IPS-18a (cell line): ENCODE measurements at regions not wholly inside any gene's neighbourhood (a gene's known extent, or its start where the extent isn't known, plus 50 kb on each side); places are given as distances from the start of the nearest gene placed in this dataset.
"Not testable (repeated sequence)": the region's sequence is repeated elsewhere in the genome, so short reads cannot be mapped to it uniquely, and the experiment has no call there.

Experiments
- H3K27ac ChIP-seq: one replicate; pipeline ENCODE4 v1.5.1; 2013; ENCODE audit warnings: low read length
- H3K27me3 ChIP-seq: one replicate; pipeline ENCODE4 v1.6.1; 2013; ENCODE audit warnings: mild to moderate bottlenecking, low read length; ENCODE audit not compliant: control insufficient read depth, insufficient read depth
- H3K36me3 ChIP-seq: one replicate; pipeline ENCODE4 v1.6.1; 2013; ENCODE audit warnings: low read depth, low read length; ENCODE audit not compliant: control insufficient read depth
- H3K4me1 ChIP-seq: one replicate; pipeline ENCODE4 v1.6.1; 2013; ENCODE audit warnings: low read depth, low read length; ENCODE audit not compliant: control insufficient read depth
- H3K4me3 ChIP-seq: one replicate; pipeline ENCODE4 v1.5.1; 2013; ENCODE audit warnings: low read length
- H3K9ac ChIP-seq: one replicate; pipeline ENCODE4 v1.6.1; 2013; ENCODE audit warnings: mild to moderate bottlenecking, low read length, moderate library complexity
- H3K9me3 ChIP-seq: one replicate; pipeline ENCODE4 v1.6.1; 2013; ENCODE audit warnings: low read depth, low read length; ENCODE audit not compliant: control insufficient read depth

DNA sequence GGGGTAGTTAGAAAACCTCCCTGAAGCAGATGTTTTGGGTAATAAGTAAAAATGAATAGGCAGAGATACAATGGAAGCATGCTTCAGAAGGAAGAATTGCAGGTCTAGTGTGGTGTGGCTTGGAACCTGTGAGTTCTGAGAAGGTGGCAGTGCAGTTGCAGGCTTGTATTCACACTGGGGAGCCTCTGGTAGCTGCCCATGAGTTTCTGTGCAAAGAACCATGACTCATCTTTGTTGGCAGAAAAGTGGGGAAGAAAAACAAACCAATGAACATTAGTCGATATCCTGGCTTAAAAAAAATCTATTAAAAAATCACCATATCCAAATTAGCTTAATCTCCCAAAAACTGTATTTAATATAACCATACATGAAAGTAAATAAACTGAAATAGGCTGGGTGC is 232.6 kb downstream of the FAT3 start:
- no peak overlapping the region for H3K27ac ChIP-seq
- no peak overlapping the region for H3K9ac ChIP-seq
- H3K36me3 ChIP-seq: no peaks in the 10 kb centered on the region
- no peak overlapping the region for H3K4me3 ChIP-seq
- peaks cover 3% of the 10 kb centered on the region for H3K4me1 ChIP-seq
- H3K9me3 ChIP-seq: no peaks in the 10 kb centered on the region
- no peaks in the 10 kb centered on the region for H3K27me3 ChIP-seq

DNA sequence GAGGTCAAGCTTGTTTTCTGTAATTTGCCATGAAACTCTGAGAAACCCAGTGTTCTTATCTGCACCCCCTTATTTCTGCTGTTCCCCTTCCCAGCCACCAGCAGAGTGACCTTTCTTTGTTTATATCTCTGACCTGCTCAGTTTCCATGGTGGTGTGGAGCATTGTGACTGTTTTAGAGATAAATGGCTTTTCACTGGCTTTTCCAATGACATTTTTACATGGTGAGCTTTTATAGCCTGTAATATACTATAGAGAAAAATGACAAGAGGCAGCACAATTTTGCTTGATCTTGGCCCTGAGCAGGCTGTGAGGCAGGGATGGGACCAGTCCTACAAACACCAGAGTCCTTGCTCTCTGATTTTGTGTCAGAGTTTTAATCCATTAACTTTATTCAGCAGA is 233.9 kb downstream of the FAT3 start:
- Histone ChIP-seq H3K4me1 (peaks cover 5% of the 10 kb centered on the region), H3K9ac (no peak overlapping the region), H3K27me3 (no peaks in the 10 kb centered on the region), H3K36me3 (no peaks in the 10 kb centered on the region), H3K27ac (no peak overlapping the region), H3K4me3 (no peak overlapping the region), H3K9me3 (no peaks in the 10 kb centered on the region)

DNA sequence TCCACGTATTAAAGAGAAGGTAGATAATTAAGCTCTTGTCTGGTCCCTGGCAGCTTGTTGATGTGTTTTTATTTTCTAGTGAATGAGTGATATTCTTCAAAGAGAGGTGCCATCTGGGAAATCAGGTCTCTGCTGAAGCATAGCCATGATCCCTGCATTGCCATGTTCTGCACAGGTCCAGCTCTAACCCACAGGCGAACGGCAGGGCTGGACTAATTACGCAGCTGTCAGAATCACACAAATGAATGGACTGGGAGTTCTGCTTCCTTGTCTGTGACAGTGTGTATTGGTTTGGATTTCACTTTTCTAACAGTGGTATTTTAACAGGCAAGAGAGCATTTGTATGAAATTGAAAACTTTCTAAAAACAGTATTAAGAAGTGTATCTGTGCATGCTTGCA is 235.6 kb downstream of the FAT3 start:
- H3K4me3 ChIP-seq: no peak overlapping the region

DNA sequence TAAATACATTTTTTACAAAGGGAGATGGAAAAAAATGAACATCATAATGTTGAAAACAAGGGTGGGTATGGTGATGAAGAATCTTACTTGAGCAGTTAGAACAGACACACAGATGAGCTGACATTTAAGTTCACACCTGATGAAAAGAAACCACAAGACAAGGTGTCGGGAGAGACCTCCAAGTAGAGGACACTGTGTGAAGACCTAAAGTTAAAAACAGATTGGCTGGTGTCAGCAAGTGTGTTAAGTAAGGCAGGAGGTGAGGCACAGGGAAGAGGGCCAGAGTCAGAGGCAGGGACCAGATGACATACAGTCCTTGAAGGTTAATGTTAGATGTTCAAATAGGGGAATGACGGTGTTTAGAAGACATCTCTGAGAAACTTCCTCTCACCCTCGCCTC is 236.8 kb downstream of the FAT3 start:
- no peak overlapping the region for H3K9ac ChIP-seq
- H3K27me3 ChIP-seq: no peaks in the 10 kb centered on the region
- H3K4me1 ChIP-seq: peaks cover 5% of the 10 kb centered on the region
- no peaks in the 10 kb centered on the region for H3K9me3 ChIP-seq
- H3K36me3 ChIP-seq: no peaks in the 10 kb centered on the region
- no peak overlapping the region for H3K27ac ChIP-seq
- no peak overlapping the region for H3K4me3 ChIP-seq

More for the DNA sequence above, 235.6 kb downstream of the FAT3 start:
- Histone ChIP-seq H3K27me3 (no peaks in the 10 kb centered on the region), H3K36me3 (no peaks in the 10 kb centered on the region), H3K9ac (no peak overlapping the region), H3K9me3 (no peaks in the 10 kb centered on the region), H3K4me1 (peaks cover 5% of the 10 kb centered on the region), H3K27ac (no peak overlapping the region)

DNA sequence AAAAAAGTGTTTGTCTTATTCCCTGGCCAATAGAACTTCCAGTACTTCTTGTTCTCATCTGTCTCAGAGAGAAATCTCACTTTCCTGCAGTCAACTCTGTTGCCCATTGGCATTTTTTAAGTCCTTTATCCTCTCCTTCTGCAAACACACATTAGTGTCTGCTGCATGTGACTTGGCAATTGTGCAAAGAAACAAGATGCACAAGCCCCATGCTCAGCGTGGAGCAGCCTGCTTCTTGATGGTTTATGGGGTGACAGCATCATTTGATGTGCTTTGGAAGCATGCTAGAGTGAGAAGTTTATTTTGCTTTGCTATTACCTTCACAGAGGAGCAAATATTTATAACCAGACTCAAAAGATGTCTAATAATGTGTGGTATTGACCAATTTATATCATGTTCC is 238.2 kb downstream of the FAT3 start:
- Histone ChIP-seq H3K9ac (no peak overlapping the region), H3K4me1 (peaks cover 5% of the 10 kb centered on the region), H3K9me3 (no peaks in the 10 kb centered on the region), H3K27me3 (no peaks in the 10 kb centered on the region), H3K4me3 (no peak overlapping the region), H3K36me3 (no peaks in the 10 kb centered on the region), H3K27ac (no peak overlapping the region)

DNA sequence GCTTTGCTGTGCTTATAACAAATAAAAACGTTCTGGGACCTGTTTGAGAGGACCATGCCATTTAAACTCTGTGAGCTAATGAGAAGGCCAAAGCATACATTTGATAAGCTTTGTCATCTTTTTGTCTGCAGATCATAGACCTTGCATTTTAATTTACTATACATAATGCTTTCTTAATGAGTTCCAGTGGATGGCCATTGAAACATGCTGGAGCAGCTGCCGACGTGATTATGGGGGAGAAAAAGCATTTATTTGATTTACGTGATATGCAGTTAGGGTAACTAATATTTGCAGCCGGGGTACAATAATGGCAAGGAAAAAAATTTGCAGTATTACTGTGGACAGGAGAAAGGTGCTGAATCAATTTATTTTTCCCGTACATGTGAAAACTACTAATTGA is 240.2 kb downstream of the FAT3 start:
- peaks cover 5% of the 10 kb centered on the region for H3K4me1 ChIP-seq
- H3K9me3 ChIP-seq: no peaks in the 10 kb centered on the region
- H3K9ac ChIP-seq: no peak overlapping the region
- H3K27ac ChIP-seq: no peak overlapping the region
- no peak overlapping the region for H3K4me3 ChIP-seq
- H3K27me3 ChIP-seq: no peaks in the 10 kb centered on the region
- H3K36me3 ChIP-seq: no peaks in the 10 kb centered on the region

DNA sequence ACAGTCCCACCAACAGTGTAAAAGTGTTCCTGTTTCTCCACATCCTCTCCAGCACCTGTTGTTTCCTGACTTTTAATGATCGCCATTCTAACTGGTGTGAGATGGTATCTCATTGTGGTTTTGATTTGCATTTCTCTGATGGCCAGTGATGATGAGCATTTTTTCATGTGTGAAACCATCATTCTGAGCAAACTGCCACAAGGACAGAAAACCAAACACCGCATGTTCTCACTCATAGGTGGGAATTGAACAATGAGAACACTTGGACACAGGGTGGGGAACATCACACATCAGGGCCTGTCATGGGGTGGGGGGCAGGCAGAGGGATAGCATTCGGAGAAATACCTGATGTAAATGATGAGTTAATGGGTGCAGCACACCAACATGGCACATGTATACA is 240.8 kb downstream of the FAT3 start:
- H3K9ac ChIP-seq, H3K9me3 ChIP-seq, H3K27me3 ChIP-seq, H3K4me3 ChIP-seq, H3K27ac ChIP-seq, H3K4me1 ChIP-seq, H3K36me3 ChIP-seq: not testable (repeated sequence)

DNA sequence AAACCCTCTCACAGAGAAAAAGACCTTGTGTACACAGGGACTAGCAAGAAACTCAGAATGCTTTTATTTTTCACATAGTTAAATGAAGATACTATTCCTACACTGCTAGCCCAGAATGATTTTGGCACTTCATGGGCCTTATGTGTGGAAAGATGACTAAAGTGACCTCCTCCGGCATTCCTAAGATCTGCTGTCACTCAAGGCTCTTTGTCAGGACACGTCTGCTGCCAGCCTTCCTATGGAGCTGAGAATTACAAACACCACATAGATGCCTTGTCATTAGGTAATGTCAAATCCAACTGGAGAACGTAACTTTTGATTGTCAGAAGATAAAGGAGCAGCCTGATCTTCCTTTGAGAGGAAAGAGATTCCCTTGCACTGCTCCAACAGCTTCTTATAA is 249.1 kb downstream of the FAT3 start:
- H3K27me3 ChIP-seq: no peaks in the 10 kb centered on the region
- H3K9me3 ChIP-seq: no peaks in the 10 kb centered on the region
- H3K4me1 ChIP-seq: no peaks in the 10 kb centered on the region
- no peaks in the 10 kb centered on the region for H3K36me3 ChIP-seq
- no peak overlapping the region for H3K9ac ChIP-seq
- no peak overlapping the region for H3K27ac ChIP-seq
- no peak overlapping the region for H3K4me3 ChIP-seq

DNA sequence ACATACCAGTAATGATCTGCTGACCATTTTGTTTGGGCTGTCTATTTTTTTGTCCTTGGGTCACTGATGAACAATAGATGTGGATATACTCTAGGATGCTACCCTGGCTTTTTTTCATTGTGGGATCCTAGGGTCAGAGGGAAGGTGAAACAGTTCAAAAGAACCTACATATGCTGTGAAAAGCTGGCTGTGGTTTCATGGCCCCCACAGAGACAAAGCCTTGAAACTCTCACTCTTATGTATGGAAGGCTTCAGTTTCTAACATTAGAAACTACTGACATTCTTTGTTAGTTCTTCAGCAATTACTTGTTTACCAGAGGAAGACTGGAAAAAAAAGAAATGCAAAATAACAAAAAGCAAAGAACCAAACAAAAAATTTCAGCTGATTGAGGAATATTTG is 250.7 kb downstream of the FAT3 start:
- H3K4me1 ChIP-seq: no peaks in the 10 kb centered on the region
- H3K4me3 ChIP-seq: no peak overlapping the region
- no peaks in the 10 kb centered on the region for H3K36me3 ChIP-seq
- H3K9ac ChIP-seq: no peak overlapping the region
- no peak overlapping the region for H3K27ac ChIP-seq
- H3K9me3 ChIP-seq: no peaks in the 10 kb centered on the region
- H3K27me3 ChIP-seq: no peaks in the 10 kb centered on the region

DNA sequence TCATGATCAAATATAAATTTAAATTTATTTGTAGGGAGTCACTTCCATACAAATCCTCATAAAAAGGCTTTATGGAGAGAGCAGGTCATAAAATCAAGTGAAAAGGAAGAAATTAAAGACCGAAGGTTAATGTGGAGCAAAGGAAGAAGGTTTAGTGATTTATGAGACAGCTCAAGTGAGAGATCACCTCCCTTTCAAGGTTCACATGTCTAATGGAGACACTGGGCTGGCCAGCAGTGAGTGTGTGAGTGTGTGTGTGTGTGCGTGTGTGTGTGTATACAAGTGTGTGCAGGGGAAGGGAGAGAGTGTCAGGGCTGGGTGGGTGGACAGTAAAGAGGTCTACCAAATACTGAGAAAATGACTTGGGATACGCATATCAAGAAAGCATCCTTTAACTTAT is 251.2 kb downstream of the FAT3 start:
- no peak overlapping the region for H3K4me3 ChIP-seq
- no peaks in the 10 kb centered on the region for H3K9me3 ChIP-seq
- no peaks in the 10 kb centered on the region for H3K4me1 ChIP-seq
- no peaks in the 10 kb centered on the region for H3K36me3 ChIP-seq
- H3K27me3 ChIP-seq: no peaks in the 10 kb centered on the region
- H3K9ac ChIP-seq: no peak overlapping the region
- H3K27ac ChIP-seq: no peak overlapping the region

DNA sequence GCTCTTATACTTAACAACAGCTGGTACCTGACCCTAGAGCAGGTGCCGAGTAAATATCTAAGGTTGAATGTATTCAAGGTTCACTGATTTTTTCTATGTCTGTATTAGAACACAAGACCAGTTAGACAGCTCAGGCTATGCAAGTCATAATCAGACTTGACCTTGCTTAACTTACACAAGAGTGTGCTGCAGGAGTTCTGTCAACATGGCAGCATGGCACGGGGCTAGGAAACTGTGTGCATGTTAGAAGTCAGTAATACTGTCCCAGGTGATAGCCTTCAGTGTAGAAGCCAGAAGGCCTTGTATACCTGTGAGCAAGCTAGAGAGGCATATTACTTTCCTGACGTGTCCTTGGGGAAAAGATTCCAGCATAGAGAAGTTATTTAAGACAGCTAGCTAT is 253.1 kb downstream of the FAT3 start:
- H3K4me1 ChIP-seq: no peaks in the 10 kb centered on the region
- H3K4me3 ChIP-seq: no peak overlapping the region
- no peaks in the 10 kb centered on the region for H3K9me3 ChIP-seq
- H3K27ac ChIP-seq: no peak overlapping the region
- H3K27me3 ChIP-seq: no peaks in the 10 kb centered on the region
- H3K9ac ChIP-seq: no peak overlapping the region
- H3K36me3 ChIP-seq: no peaks in the 10 kb centered on the region

DNA sequence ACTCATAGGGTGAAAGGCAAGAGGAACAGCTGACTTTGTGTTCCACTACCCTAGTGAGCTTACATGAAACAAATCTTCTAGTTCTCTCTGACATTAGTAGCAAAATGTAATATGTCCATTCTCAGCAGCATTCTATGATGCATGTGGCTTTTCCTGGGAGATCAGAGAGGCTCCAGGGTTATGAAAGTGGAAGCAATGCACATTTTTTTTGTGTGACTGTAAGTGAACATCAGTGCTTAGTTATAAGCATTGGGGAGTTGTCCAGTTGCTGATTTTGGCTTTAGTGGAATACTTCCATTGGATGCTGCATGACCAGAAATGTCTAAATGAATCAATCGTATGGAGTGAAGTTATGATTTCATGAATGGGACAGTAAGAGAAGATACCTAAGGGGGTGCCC is 255.9 kb downstream of the FAT3 start:
- Histone ChIP-seq H3K4me1 (no peaks in the 10 kb centered on the region), H3K36me3 (no peaks in the 10 kb centered on the region), H3K27me3 (no peaks in the 10 kb centered on the region), H3K27ac (no peak overlapping the region), H3K9ac (no peak overlapping the region), H3K9me3 (no peaks in the 10 kb centered on the region), H3K4me3 (no peak overlapping the region)
